WTC11 (cell line): ENCODE measurements at regions not wholly inside any gene's neighbourhood (a gene's known extent, or its start where the extent isn't known, plus 50 kb on each side); places are given as distances from the start of the nearest gene placed in this dataset.

Experiments
- ATAC-seq: fragments of 200-7000 bp; cut with Tn5 transposase; 2 replicates; pipeline ENCODE4 v1.10.0; 2021; ENCODE audit warnings: mild to moderate bottlenecking, moderate library complexity
- CTCF ChIA-PET: fragments of 300-600 bp; sonication (Branson Sonifier 250); formaldehyde crosslinking; loops from one replicate; lab custom pipeline; 2021; ENCODE audit warnings: antibody characterized with exemption; lab: Charles Lee
- POLR2A ChIA-PET: fragments of 350-600 bp; sonication (Branson Sonifier 250); formaldehyde crosslinking; loops from one replicate; lab custom pipeline; 2021; ENCODE audit warnings: antibody characterized with exemption; lab: Charles Lee
- DNase-seq: peaks from one replicate; pipeline ENCODE4 v3.0.0; 2021; ENCODE audit warnings: low spot score
- H3K27ac Mint-ChIP-seq: 2 replicates; pipeline ENCODE4 v1.8.0; 2021; ENCODE audit warnings: mixed read lengths
- H3K27me3 Mint-ChIP-seq: 2 replicates; pipeline ENCODE4 v1.8.0; 2021; ENCODE audit warnings: low read depth, mild to moderate bottlenecking, moderate library complexity, mixed read lengths
- H3K36me3 Mint-ChIP-seq: 2 replicates; pipeline ENCODE4 v1.8.0; 2021; ENCODE audit warnings: mixed read lengths
- H3K4me1 Mint-ChIP-seq: 2 replicates; pipeline ENCODE4 v1.8.0; 2022; ENCODE audit warnings: mixed read lengths
- H3K4me3 Mint-ChIP-seq: 2 replicates; pipeline ENCODE4 v1.8.0; 2021; ENCODE audit warnings: mild to moderate bottlenecking, moderate library complexity, mixed read lengths
- H3K9me3 Mint-ChIP-seq: 2 replicates; pipeline ENCODE4 v1.8.0; 2021; ENCODE audit warnings: mixed read lengths
- ATF3 ChIP-seq: sonication (generic); formaldehyde crosslinking; conservative IDR thresholded peaks from 2 replicates; pipeline ENCODE4 v1.8.1; 2022; ENCODE audit warnings: mild to moderate bottlenecking, missing genetic modification reagents
- CDX4 ChIP-seq: fragments of 250-450 bp; sonication (Bioruptor Pico); IDR thresholded peaks from 2 replicates; pipeline ENCODE4 v1.9.0; 2021; ENCODE audit warnings: moderate library complexity, mild to moderate bottlenecking, inconsistent platforms, borderline replicate concordance
- EMX1 ChIP-seq: fragments of 250-450 bp; sonication (Bioruptor Pico); IDR thresholded peaks from 2 replicates; pipeline ENCODE4 v1.8.0; 2021; ENCODE audit warnings: mild to moderate bottlenecking
- GABPB1 ChIP-seq: sonication (generic); formaldehyde crosslinking; IDR thresholded peaks from 2 replicates; pipeline ENCODE4 v1.8.1; 2023; ENCODE audit warnings: mild to moderate bottlenecking, missing genetic modification reagents
- HMGA2 ChIP-seq: fragments of 250-450 bp; sonication (Bioruptor Pico); IDR thresholded peaks from 2 replicates; pipeline ENCODE4 v1.4.0; 2021; ENCODE audit warnings: mild to moderate bottlenecking, moderate library complexity
- IRF2 ChIP-seq: sonication (generic); formaldehyde crosslinking; IDR thresholded peaks from 2 replicates; pipeline ENCODE4 v1.8.0; 2022; ENCODE audit warnings: low read depth, missing genetic modification reagents, borderline replicate concordance
- JAZF1 ChIP-seq: fragments of 250-450 bp; sonication (Bioruptor Pico); IDR thresholded peaks from 2 replicates; pipeline ENCODE4 v1.9.0; 2021; ENCODE audit warnings: moderate library complexity, mild to moderate bottlenecking, inconsistent platforms
- MLX ChIP-seq: sonication (generic); formaldehyde crosslinking; IDR thresholded peaks from 2 replicates; pipeline ENCODE4 v1.8.1; 2023; ENCODE audit warnings: mild to moderate bottlenecking, missing genetic modification reagents, moderate library complexity
- MXD4 ChIP-seq: fragments of 250-450 bp; sonication (Bioruptor Pico); IDR thresholded peaks from 2 replicates; pipeline ENCODE4 v1.8.0; 2021; ENCODE audit warnings: mild to moderate bottlenecking, moderate library complexity, borderline replicate concordance
- NFE2L1 ChIP-seq: sonication (generic); formaldehyde crosslinking; IDR thresholded peaks from 2 replicates; pipeline ENCODE4 v1.8.1; 2023; ENCODE audit warnings: missing genetic modification reagents
- PREB ChIP-seq: sonication (generic); formaldehyde crosslinking; IDR thresholded peaks from 2 replicates; pipeline ENCODE4 v1.8.1; 2022; ENCODE audit warnings: mild to moderate bottlenecking, missing genetic modification reagents, moderate library complexity, borderline replicate concordance
- SMAD3 ChIP-seq: sonication (generic); formaldehyde crosslinking; IDR thresholded peaks from 2 replicates; pipeline ENCODE4 v1.8.0; 2022; ENCODE audit warnings: missing genetic modification reagents, mild to moderate bottlenecking, borderline replicate concordance
- SP1 ChIP-seq: sonication (generic); formaldehyde crosslinking; conservative IDR thresholded peaks from 2 replicates; pipeline ENCODE4 v1.8.1; 2022; ENCODE audit warnings: missing genetic modification reagents
- TEAD4 ChIP-seq: sonication (generic); formaldehyde crosslinking; IDR thresholded peaks from 2 replicates; pipeline ENCODE4 v1.8.0; 2022; ENCODE audit warnings: mild to moderate bottlenecking, missing genetic modification reagents
- ZBTB21 ChIP-seq: sonication (generic); formaldehyde crosslinking; IDR thresholded peaks from 2 replicates; pipeline ENCODE4 v1.8.1; 2023; ENCODE audit warnings: mild to moderate bottlenecking, missing genetic modification reagents, borderline replicate concordance
- ZBTB43 ChIP-seq: sonication (generic); formaldehyde crosslinking; IDR thresholded peaks from 2 replicates; pipeline ENCODE4 v1.8.1; 2023; ENCODE audit warnings: mild to moderate bottlenecking, missing genetic modification reagents
- ZMAT4 ChIP-seq: fragments of 250-450 bp; sonication (Bioruptor Pico); IDR thresholded peaks from 2 replicates; pipeline ENCODE4 v1.9.0; 2021; ENCODE audit warnings: mild to moderate bottlenecking
- ZNF138 ChIP-seq: sonication (generic); formaldehyde crosslinking; conservative IDR thresholded peaks from 2 replicates; pipeline ENCODE4 v1.8.1; 2022; ENCODE audit warnings: mild to moderate bottlenecking, moderate library complexity, missing genetic modification reagents
- ZNF671 ChIP-seq: fragments of 250-450 bp; sonication (Bioruptor Pico); IDR thresholded peaks from 2 replicates; pipeline ENCODE4 v1.8.0; 2021; ENCODE audit warnings: mild to moderate bottlenecking
- ZSCAN18 ChIP-seq: fragments of 250-450 bp; sonication (Bioruptor Pico); IDR thresholded peaks from 2 replicates; pipeline ENCODE4 v2.1.2; 2022; ENCODE audit warnings: mild to moderate bottlenecking, moderate library complexity

- Mint-ChIP-seq H3K27ac (no peak overlapping the region), H3K9me3 (peaks cover 5% of the 10 kb centered on the region), H3K27me3 (no peaks in the 10 kb centered on the region; the same call in 1 of the 2 replicates), H3K4me3 (no peak overlapping the region), H3K36me3 (no peaks in the 10 kb centered on the region), H3K4me1 (peaks cover 58% of the 10 kb centered on the region)
- ATAC-seq (no peak), DNase-seq (no peak)
- TF ChIP-seq PREB (CRISPR knock-in tag): no peak
- no peak for TF ChIP-seq ZNF671 (CRISPR knock-in tag)
- TF ChIP-seq MLX: no peak
- POLR2A ChIA-PET: no interaction called here
- CTCF ChIA-PET: no interaction called here
Measured at GRCh38 chr16:47885489-47885888, 270.3 kb downstream of the ABCC12 start.

- DNase-seq (peak; percentile 20), ATAC-seq (peak; percentile 69)
- no peaks in the 10 kb centered on the region for H3K36me3 Mint-ChIP-seq
- H3K4me3 Mint-ChIP-seq: no peak overlapping the region
- peaks cover 4% of the 10 kb centered on the region for H3K9me3 Mint-ChIP-seq
- peak overlapping the region; percentile 68 for H3K27ac Mint-ChIP-seq
- H3K27me3 Mint-ChIP-seq: no peaks in the 10 kb centered on the region; the same call in 1 of the 2 replicates
- POLR2A ChIA-PET: no interaction called here
- H3K4me1 Mint-ChIP-seq: peaks cover 53% of the 10 kb centered on the region
- TF ChIP-seq ZNF138 (CRISPR knock-in tag): no peak
- TF ChIP-seq HMGA2 (CRISPR knock-in tag): no peak
- no peak for TF ChIP-seq ZSCAN18
- no peak for TF ChIP-seq ATF3 (CRISPR knock-in tag)
- TF ChIP-seq GABPB1 (CRISPR knock-in tag): no peak
- 0 out of 2 replicates have a peak, but pooled peaks have one; percentile 12 for TF ChIP-seq NFE2L1 (CRISPR knock-in tag)
- CTCF ChIA-PET: interaction anchor here (0.7 to 1.6 kb wide), 4 partner anchors 11 to 743 kb away, joined by 3 to 8 read pairs (median 4); no protein-coding TSS in a partner anchor
Measured at GRCh38 chr16:47884116-47884725, 271.6 kb downstream of the ABCC12 start.

- TF ChIP-seq ZNF138 (CRISPR knock-in tag) (no peak), JAZF1 (CRISPR knock-in tag) (no peak), ZBTB43 (no peak), ZMAT4 (CRISPR knock-in tag) (no peak), ZBTB21 (CRISPR knock-in tag) (no peak)
- TF ChIP-seq, all 79 proteins: peak for 0
- Mint-ChIP-seq H3K4me3 (no peak overlapping the region), H3K36me3 (no peaks in the 10 kb centered on the region), H3K9me3 (peaks cover 4% of the 10 kb centered on the region), H3K27me3 (no peaks in the 10 kb centered on the region; the same call in 1 of the 2 replicates), H3K27ac (no peak overlapping the region), H3K4me1 (peaks cover 32% of the 10 kb centered on the region)
- no peak for DNase-seq
- ChIA-PET CTCF (no interaction called here), POLR2A (no interaction called here)
- ATAC-seq: no peak
Measured at GRCh38 chr16:47881574-47881973, 274.2 kb downstream of the ABCC12 start.

GRCh38 chr16:47880653-47881052 lies 275.1 kb downstream of the ABCC12 start:
- no peak for ATAC-seq
- no peak for TF ChIP-seq SP1 (CRISPR knock-in tag)
- TF ChIP-seq IRF2: no peak
- no peak for TF ChIP-seq CDX4 (CRISPR knock-in tag)
- no peak for TF ChIP-seq ZNF671 (CRISPR knock-in tag)
- no peak for TF ChIP-seq MXD4 (CRISPR knock-in tag)
- TF ChIP-seq TEAD4 (CRISPR knock-in tag): no peak
- TF ChIP-seq EMX1: no peak
- no peak for TF ChIP-seq ZNF138 (CRISPR knock-in tag)
- no peak for TF ChIP-seq SMAD3 (CRISPR knock-in tag)
- POLR2A ChIA-PET: no interaction called here
- Mint-ChIP-seq H3K36me3 (no peaks in the 10 kb centered on the region), H3K27me3 (no peaks in the 10 kb centered on the region; the same call in 1 of the 2 replicates), H3K4me1 (peaks cover 29% of the 10 kb centered on the region), H3K4me3 (no peak overlapping the region), H3K27ac (no peak overlapping the region), H3K9me3 (peaks cover 4% of the 10 kb centered on the region)
- no peak for DNase-seq
- CTCF ChIA-PET: no interaction called here
